ENCODE measurements at regions not wholly inside any gene's neighbourhood (a gene's known extent, or its start where the extent isn't known, plus 50 kb on each side); places are given as distances from the start of the nearest gene placed in this dataset.

- TF ChIP-seq PHF8 (conservative IDR thresholded peaks at IDR 0.05; ENCODE audit: low read depth, low read length) = no peak
- no peak for TF ChIP-seq CHD2 (IDR thresholded peaks at IDR 0.05; ENCODE audit: low read length)
- TF ChIP-seq FOSL1 (IDR thresholded peaks at IDR 0.05; ENCODE audit: insufficient read depth, low read depth, low read length) = no peak
- TF ChIP-seq CEBPB (IDR thresholded peaks at IDR 0.05; ENCODE audit: low read depth, low read length) = no peak
- TF ChIP-seq TBP (IDR thresholded peaks at IDR 0.05; ENCODE audit: low read depth, low read length) = no peak
- TF ChIP-seq SRF (IDR thresholded peaks at IDR 0.05; ENCODE audit: low read depth, low read length) = no peak
Measured at GRCh38 chr3:117706037-117706436, 996.5 kb downstream of the TUSC7 start (continued).
